ENCODE measurements at regions not wholly inside any gene's neighbourhood (a gene's known extent, or its start where the extent isn't known, plus 50 kb on each side); places are given as distances from the start of the nearest gene placed in this dataset.

DNA sequence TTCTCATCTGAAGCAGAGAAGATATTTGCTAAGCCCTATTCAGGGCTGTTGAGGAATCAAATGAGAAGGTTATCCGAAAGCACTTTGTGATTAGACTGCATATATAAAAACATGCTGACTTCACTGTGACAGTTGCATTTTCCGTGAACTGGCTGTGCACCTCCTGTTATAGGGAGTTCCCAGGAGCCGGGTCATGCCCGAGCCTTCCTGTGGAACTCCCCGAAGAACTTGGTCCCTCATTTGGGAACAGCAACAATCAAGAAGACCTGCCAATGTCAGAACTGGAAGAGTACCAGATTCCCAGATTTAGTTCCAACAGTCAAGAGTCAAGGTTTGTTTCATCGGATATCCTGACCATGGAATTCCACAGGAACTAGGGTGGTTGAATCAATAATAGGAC is 130.4 kb upstream of the RAI14 start (continued):
- TF ChIP-seq ZNF592 (IDR thresholded peaks at IDR 0.05) = peak; percentile 69
- peak; percentile 30; the same call in 1 of the 2 replicates for TF ChIP-seq DPF2 (IDR thresholded peaks at IDR 0.05)
- TF ChIP-seq MTA1 (IDR thresholded peaks at IDR 0.05; ENCODE audit: borderline replicate concordance) = 0 out of 2 replicates have a peak, but pooled peaks have one; percentile 54
- peak; percentile 58 for TF ChIP-seq ARID1B (IDR thresholded peaks at IDR 0.05)
- TF ChIP-seq C11orf30 (IDR thresholded peaks at IDR 0.05; ENCODE audit: low read depth) = peak; percentile 83
- TF ChIP-seq RNF219 (CRISPR knock-in tag; IDR thresholded peaks at IDR 0.05) = no peak
- TF ChIP-seq HDAC1 (IDR thresholded peaks at IDR 0.05) = peak in 1 of 2 experiments; percentile 33; a peak in 1 of 4 replicates
- TF ChIP-seq CREB3 (tag; conservative IDR thresholded peaks at IDR 0.05; ENCODE audit: low read depth) = peak; percentile 63; the same call in 1 of the 2 replicates
- TF ChIP-seq NFE2 (IDR thresholded peaks at IDR 0.05; ENCODE audit: low read depth) = peak; percentile 79
- TF ChIP-seq HDAC2 (IDR thresholded peaks at IDR 0.05) = 0 out of 2 replicates have a peak, but pooled peaks have one; percentile 36
- TF ChIP-seq JUND (IDR thresholded peaks at IDR 0.05; ENCODE audit: borderline replicate concordance, low read depth, low read length) = peak; percentile 5; the same call in 1 of the 2 replicates
- TF ChIP-seq JUND (tag; IDR thresholded peaks at IDR 0.05; ENCODE audit: borderline replicate concordance, low read depth, low read length) = peak; percentile 63; the same call in 1 of the 3 replicates
- TF ChIP-seq L3MBTL2 (IDR thresholded peaks at IDR 0.05) = peak; percentile 48
- TF ChIP-seq MAFF (IDR thresholded peaks at IDR 0.05; ENCODE audit: low read length) = peak; percentile 71; the same call in 1 of the 2 replicates
- no peak for TF ChIP-seq FOSL1 (tag; conservative IDR thresholded peaks at IDR 0.05)
- peak; percentile 86 for TF ChIP-seq ZNF316 (IDR thresholded peaks at IDR 0.05)

All from K562 (cell line).